ENCODE measurements at regions not wholly inside any gene's neighbourhood (a gene's known extent, or its start where the extent isn't known, plus 50 kb on each side); places are given as distances from the start of the nearest gene placed in this dataset.

DNA sequence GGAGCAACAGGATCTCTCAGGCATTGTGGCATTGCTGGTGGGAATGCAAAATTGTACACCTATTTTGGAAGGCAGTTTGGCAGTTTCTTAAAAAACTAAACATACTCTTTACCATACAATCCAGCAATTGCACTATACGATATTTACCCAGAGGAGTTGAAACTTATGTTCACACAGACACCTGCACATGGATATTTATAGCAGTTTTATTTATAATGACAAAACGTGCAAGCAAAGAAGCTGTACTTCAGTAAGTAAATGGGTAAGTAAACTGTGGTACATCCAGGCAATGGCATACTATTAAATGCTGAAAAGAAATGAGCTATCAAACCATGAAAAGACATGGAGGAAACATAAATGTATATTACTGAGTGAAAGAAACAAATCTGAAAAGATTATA, 71.6 kb upstream of the UBAC2 start:
- no peaks in the 10 kb centered on the region for H3K9me3 ChIP-seq (ENCODE audit: control insufficient read depth, low read length)
- no peak overlapping the region for H3K9ac ChIP-seq (ENCODE audit: low read length)
- H3K4me1 ChIP-seq (ENCODE audit: control insufficient read depth, insufficient read depth, low read length) = peaks cover 20% of the 10 kb centered on the region

DNA sequence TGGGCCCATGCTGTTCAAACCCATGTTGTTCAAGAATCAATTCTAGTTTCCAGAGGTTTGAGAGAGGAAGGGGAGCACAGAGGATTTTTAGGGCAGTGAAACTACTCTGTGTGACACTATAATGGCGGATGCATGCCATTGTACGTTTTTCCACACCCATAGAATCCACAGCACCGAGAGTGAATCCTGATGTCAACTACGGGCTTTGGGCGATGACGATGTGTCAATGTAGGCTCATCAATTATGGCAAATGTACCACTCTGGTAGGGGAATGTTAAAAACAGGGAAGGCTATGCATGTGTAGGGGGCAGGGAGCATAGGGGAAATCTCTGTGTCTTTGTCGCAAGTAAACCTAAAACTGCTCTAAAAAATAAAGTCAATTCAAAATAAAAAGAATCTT, 70.7 kb upstream of the UBAC2 start:
- H3K27me3 ChIP-seq (replicated peaks; ENCODE audit: control insufficient read depth, insufficient read depth, low read length) = peaks cover 13% of the 10 kb centered on the region
- H3K4me3 ChIP-seq (ENCODE audit: low read length) = no peak overlapping the region
- no peaks in the 10 kb centered on the region for H3K36me3 ChIP-seq (ENCODE audit: control insufficient read depth, insufficient read depth, low read length, severe bottlenecking)
- H3K9me3 ChIP-seq (ENCODE audit: control insufficient read depth, low read length) = no peaks in the 10 kb centered on the region
- H3K4me1 ChIP-seq (ENCODE audit: control insufficient read depth, insufficient read depth, low read length) = peaks cover 12% of the 10 kb centered on the region
- DNase-seq (ENCODE audit: low read depth) = no peak
- no peak overlapping the region for H3K9ac ChIP-seq (ENCODE audit: low read length)

More for the DNA sequence above, 71.6 kb upstream of the UBAC2 start:
- DNase-seq (ENCODE audit: low read depth) = no peak
- Histone ChIP-seq H3K27me3 (replicated peaks; ENCODE audit: control insufficient read depth, insufficient read depth, low read length) (peaks cover 10% of the 10 kb centered on the region), H3K4me3 (ENCODE audit: low read length) (no peak overlapping the region), H3K36me3 (ENCODE audit: control insufficient read depth, insufficient read depth, low read length, severe bottlenecking) (no peaks in the 10 kb centered on the region)

DNA sequence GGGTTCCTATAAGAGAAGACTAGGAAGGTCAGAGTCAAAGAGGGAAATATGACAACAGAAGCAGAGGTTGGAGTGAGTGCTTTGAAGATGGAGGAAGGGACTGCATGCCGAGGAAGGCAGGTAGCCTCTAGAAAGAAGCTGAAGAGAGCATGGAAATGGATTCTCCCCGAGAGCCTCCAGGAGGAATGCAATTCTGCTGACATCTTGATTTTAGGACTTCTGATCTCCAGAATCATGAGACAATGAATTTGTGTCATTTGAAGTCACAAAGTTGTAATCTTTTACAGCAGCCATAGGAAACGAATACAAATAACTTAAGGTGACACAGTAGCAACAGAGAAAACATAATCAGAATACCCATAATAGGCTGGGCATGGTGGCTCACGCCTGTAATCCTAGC, 69.2 kb upstream of the UBAC2 start:
- Histone ChIP-seq H3K9ac (ENCODE audit: low read length) (no peak overlapping the region), H3K4me1 (ENCODE audit: control insufficient read depth, insufficient read depth, low read length) (peaks cover 6% of the 10 kb centered on the region), H3K36me3 (ENCODE audit: control insufficient read depth, insufficient read depth, low read length, severe bottlenecking) (no peaks in the 10 kb centered on the region), H3K27me3 (replicated peaks; ENCODE audit: control insufficient read depth, insufficient read depth, low read length) (peaks cover 24% of the 10 kb centered on the region), H3K9me3 (ENCODE audit: control insufficient read depth, low read length) (no peaks in the 10 kb centered on the region), H3K4me3 (ENCODE audit: low read length) (no peak overlapping the region)
- no peak for DNase-seq (ENCODE audit: low read depth)

DNA sequence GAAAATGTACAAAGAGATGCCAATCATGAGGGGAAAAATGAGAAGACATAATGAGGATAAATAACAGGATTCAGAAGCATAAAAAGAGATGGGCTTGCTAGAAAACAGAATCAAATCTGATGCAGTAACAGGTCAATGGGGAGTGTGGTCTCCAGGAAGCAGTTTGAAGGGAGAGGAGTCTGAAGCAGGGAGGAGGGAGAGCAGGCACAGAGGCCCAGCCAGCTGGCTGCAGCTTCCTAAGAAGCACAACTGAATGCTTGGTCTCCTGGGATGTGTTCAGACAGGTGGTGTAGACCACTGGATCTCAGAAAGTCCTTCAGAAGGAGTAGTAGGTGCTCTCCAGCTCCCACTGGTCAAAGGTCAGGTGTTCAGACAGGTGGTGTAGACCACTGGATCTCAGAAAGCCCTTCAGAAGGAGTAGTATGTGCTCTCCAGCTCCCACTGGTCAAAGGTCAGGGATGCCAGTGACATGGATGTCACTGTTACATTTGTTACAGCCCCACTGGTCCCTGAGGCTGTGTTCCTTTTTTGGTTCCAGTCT, 68.3 kb upstream of the UBAC2 start:
- Histone ChIP-seq H3K4me1 (ENCODE audit: control insufficient read depth, insufficient read depth, low read length) (peaks cover 6% of the 10 kb centered on the region), H3K36me3 (ENCODE audit: control insufficient read depth, insufficient read depth, low read length, severe bottlenecking) (no peaks in the 10 kb centered on the region), H3K4me3 (ENCODE audit: low read length) (no peak overlapping the region), H3K9me3 (ENCODE audit: control insufficient read depth, low read length) (no peaks in the 10 kb centered on the region), H3K27me3 (replicated peaks; ENCODE audit: control insufficient read depth, insufficient read depth, low read length) (peaks cover 33% of the 10 kb centered on the region), H3K9ac (ENCODE audit: low read length) (no peak overlapping the region)
- DNase-seq (ENCODE audit: low read depth) = no peak

DNA sequence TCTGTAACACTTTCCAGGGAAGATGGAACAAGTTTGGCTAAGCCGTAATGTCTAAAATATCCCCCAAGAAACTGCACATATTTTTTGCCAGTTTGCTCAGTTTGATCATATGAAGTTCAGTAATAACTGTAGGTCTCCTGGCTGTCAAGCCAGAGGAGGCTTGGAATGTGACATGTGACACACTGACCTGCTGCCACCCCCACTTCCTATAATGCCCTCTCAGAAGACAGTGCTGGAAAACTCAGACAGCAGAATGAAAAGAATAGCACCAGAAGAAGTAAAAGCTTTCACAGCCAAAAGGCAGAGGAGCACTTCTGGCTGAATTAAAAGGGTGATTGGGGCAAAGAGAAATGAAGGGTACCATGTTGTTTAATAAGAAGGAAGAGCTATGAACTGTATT, 67.4 kb upstream of the UBAC2 start:
- Histone ChIP-seq H3K4me1 (ENCODE audit: control insufficient read depth, insufficient read depth, low read length) (peaks cover 6% of the 10 kb centered on the region), H3K27me3 (replicated peaks; ENCODE audit: control insufficient read depth, insufficient read depth, low read length) (peaks cover 35% of the 10 kb centered on the region), H3K9ac (ENCODE audit: low read length) (no peak overlapping the region), H3K9me3 (ENCODE audit: control insufficient read depth, low read length) (no peaks in the 10 kb centered on the region), H3K4me3 (ENCODE audit: low read length) (no peak overlapping the region), H3K36me3 (ENCODE audit: control insufficient read depth, insufficient read depth, low read length, severe bottlenecking) (no peaks in the 10 kb centered on the region)
- DNase-seq (ENCODE audit: low read depth) = no peak

DNA sequence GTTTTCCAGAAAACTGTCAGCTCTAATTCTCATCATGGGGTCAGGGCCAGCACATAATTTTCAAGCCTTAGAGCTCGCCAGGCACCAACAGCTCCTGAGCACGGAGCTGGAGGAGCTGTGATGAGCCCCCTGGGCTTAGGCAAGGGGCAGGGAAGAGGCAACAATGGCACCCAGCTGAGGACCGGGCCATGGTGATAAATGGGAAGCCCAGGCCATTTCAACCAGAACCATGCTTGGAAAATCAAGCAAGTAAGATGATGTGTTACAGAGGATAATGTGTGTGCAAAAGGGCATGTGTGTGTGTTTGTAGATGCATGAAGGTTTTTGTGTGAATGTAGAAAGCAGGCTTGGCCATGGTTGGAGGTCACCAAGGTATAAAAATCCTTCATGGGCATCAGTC, 66.8 kb upstream of the UBAC2 start:
- Histone ChIP-seq H3K9ac (ENCODE audit: low read length) (no peak overlapping the region), H3K4me3 (ENCODE audit: low read length) (no peak overlapping the region), H3K27me3 (replicated peaks; ENCODE audit: control insufficient read depth, insufficient read depth, low read length) (peaks cover 35% of the 10 kb centered on the region), H3K36me3 (ENCODE audit: control insufficient read depth, insufficient read depth, low read length, severe bottlenecking) (no peaks in the 10 kb centered on the region), H3K9me3 (ENCODE audit: control insufficient read depth, low read length) (no peaks in the 10 kb centered on the region), H3K4me1 (ENCODE audit: control insufficient read depth, insufficient read depth, low read length) (peaks cover 6% of the 10 kb centered on the region)
- DNase-seq (ENCODE audit: low read depth) = no peak

DNA sequence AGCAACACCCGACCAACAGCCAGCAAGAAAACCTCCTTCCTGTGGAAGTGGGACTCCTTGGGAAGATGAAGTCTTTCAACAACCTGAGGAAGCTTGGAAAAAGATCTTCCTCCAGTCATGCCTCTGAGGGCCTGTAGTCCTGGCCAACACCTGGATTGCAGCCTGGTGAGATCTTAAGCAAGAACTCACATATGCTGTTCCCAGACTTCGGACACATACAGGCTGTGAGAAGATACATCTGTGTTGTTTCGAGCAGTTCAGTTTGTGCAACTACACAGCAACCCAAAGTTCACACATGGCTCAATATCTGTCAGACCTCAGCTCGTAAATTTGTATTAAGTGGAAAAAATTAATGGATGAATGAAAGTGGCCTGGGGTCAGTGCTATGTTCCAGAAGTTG, 65.1 kb upstream of the UBAC2 start:
- Histone ChIP-seq H3K27me3 (replicated peaks; ENCODE audit: control insufficient read depth, insufficient read depth, low read length) (peaks cover 31% of the 10 kb centered on the region), H3K4me3 (ENCODE audit: low read length) (no peak overlapping the region), H3K9me3 (ENCODE audit: control insufficient read depth, low read length) (peaks cover under 1% of the 10 kb centered on the region), H3K9ac (ENCODE audit: low read length) (no peak overlapping the region), H3K4me1 (ENCODE audit: control insufficient read depth, insufficient read depth, low read length) (peaks cover 6% of the 10 kb centered on the region), H3K36me3 (ENCODE audit: control insufficient read depth, insufficient read depth, low read length, severe bottlenecking) (no peaks in the 10 kb centered on the region)
- no peak for DNase-seq (ENCODE audit: low read depth)

DNA sequence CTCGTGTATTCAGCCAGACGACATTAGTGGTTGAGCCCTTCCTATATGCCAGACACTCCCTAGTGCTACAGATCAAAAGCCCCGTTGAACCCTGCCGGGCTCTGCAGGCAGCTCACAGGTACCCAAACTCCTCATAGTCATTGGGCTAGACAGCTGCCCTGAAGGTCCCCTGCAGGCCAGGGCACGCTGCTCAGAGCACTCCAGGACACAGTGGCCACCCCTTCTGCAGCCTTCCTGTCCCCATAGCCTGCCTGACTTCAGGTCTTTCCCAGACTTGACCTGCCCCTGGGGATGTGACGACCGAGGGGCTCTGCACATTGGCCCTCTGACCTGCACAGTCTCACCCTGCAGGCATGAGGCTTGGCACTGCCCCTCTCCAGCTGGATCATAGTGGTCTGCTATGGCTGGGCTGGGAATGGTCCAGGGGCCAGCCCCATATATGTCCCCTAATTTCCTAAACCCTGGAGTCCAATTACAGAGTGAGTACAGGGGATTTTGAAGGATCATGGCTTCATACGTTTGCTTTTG, 64.2 kb upstream of the UBAC2 start:
- no peaks in the 10 kb centered on the region for H3K36me3 ChIP-seq (ENCODE audit: control insufficient read depth, insufficient read depth, low read length, severe bottlenecking)
- peaks cover 6% of the 10 kb centered on the region for H3K4me1 ChIP-seq (ENCODE audit: control insufficient read depth, insufficient read depth, low read length)
- no peak overlapping the region for H3K9ac ChIP-seq (ENCODE audit: low read length)
- DNase-seq (ENCODE audit: low read depth) = no peak
- H3K4me3 ChIP-seq (ENCODE audit: low read length) = no peak overlapping the region
- peaks cover 8% of the 10 kb centered on the region for H3K9me3 ChIP-seq (ENCODE audit: control insufficient read depth, low read length)
- H3K27me3 ChIP-seq (replicated peaks; ENCODE audit: control insufficient read depth, insufficient read depth, low read length) = peaks cover 29% of the 10 kb centered on the region

DNA sequence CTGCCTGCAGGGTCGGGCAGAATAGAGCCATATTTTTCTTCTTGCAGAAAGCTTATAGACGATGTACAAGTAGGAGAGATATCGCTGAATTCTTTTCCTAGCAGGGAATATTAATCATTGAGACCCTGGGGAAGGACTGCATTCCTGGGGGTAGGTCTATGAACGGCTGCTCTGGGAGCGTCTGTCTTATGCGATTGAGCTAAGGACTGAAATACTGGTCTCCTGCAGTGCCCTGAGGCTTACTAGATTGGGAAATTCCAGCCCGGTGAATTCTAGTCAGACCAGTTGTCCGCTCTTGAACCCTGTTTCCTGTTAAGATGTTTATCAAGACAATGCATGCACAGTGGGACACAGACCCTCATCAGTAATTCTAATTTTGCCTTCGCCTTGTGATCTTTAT, 59.8 kb upstream of the UBAC2 start:
- no peaks in the 10 kb centered on the region for H3K4me1 ChIP-seq (ENCODE audit: control insufficient read depth, insufficient read depth, low read length)
- peaks cover 20% of the 10 kb centered on the region for H3K27me3 ChIP-seq (replicated peaks; ENCODE audit: control insufficient read depth, insufficient read depth, low read length)
- peaks cover 8% of the 10 kb centered on the region for H3K9me3 ChIP-seq (ENCODE audit: control insufficient read depth, low read length)
- H3K36me3 ChIP-seq (ENCODE audit: control insufficient read depth, insufficient read depth, low read length, severe bottlenecking) = no peaks in the 10 kb centered on the region
- no peak overlapping the region for H3K9ac ChIP-seq (ENCODE audit: low read length)
- DNase-seq (ENCODE audit: low read depth) = no peak
- no peak overlapping the region for H3K4me3 ChIP-seq (ENCODE audit: low read length)

DNA sequence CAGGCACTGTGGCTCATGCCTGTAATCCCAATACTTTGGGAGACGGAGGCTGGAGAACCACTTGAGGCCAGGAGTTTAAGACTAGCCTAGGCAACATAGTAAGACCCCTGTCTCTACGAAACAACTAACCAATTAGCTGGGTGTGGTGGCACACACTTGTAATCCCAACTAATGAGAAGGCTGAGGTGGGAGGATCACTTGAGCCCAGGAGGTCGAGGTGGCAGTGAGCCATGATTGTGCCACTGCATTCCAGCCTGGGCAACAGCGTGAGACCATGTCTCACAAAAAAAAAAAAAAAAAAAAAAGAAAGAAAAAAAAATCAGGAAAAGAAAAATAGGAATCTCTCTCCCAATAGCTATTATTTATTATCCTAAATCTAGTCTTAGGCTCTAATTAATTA, 56.8 kb upstream of the UBAC2 start:
- DNase-seq (ENCODE audit: low read depth) = no peak
- H3K27me3 ChIP-seq (replicated peaks; ENCODE audit: control insufficient read depth, insufficient read depth, low read length) = peaks cover 3% of the 10 kb centered on the region
- H3K9ac ChIP-seq (ENCODE audit: low read length) = no peak overlapping the region
- H3K36me3 ChIP-seq (ENCODE audit: control insufficient read depth, insufficient read depth, low read length, severe bottlenecking) = no peaks in the 10 kb centered on the region
- H3K9me3 ChIP-seq (ENCODE audit: control insufficient read depth, low read length) = peaks cover 8% of the 10 kb centered on the region
- no peaks in the 10 kb centered on the region for H3K4me1 ChIP-seq (ENCODE audit: control insufficient read depth, insufficient read depth, low read length)
- no peak overlapping the region for H3K4me3 ChIP-seq (ENCODE audit: low read length)

DNA sequence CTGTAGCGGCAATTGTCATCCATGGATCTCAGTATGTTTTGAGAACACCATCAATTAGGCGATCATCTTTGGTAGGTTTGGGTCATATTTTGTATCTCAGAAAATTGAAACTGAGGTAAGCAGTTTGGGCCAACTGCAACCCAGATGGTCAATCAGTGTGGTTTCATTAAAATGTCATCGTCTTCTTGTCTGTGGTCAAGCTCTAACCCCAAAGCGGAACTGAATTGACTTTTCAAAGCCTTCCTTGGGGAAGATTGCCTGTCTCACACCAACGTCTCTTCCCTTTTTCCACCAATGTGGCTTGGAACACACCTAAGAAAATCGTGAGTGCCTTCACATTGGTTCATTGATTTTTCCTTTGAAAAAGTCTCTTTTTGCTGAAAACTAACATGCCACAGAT, 56.3 kb upstream of the UBAC2 start:
- no peak for DNase-seq (ENCODE audit: low read depth)
- Histone ChIP-seq H3K4me3 (ENCODE audit: low read length) (no peak overlapping the region), H3K9me3 (ENCODE audit: control insufficient read depth, low read length) (peaks cover 8% of the 10 kb centered on the region), H3K9ac (ENCODE audit: low read length) (no peak overlapping the region), H3K36me3 (ENCODE audit: control insufficient read depth, insufficient read depth, low read length, severe bottlenecking) (no peaks in the 10 kb centered on the region), H3K27me3 (replicated peaks; ENCODE audit: control insufficient read depth, insufficient read depth, low read length) (peaks cover 3% of the 10 kb centered on the region), H3K4me1 (ENCODE audit: control insufficient read depth, insufficient read depth, low read length) (no peaks in the 10 kb centered on the region)

DNA sequence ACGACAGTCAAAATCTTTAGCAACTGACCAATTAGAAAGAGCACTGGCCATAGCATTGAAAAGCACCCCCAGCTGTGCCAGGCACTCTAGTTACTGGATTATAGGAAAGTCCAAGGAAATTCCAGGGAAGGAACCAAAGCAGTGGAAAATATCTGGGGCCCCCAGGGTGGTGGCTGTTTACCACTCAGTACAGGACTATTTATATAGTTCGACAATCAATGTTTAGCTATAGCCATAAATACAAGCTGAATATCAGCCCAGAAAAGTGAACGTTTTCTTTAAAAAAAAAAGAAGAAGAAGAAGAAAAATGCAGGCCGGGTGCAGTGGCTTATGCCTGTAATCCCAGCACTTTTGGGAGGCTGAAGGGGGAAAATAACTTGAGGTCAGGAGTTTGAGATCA, 55.2 kb upstream of the UBAC2 start:
- H3K27me3 ChIP-seq (replicated peaks; ENCODE audit: control insufficient read depth, insufficient read depth, low read length) = peaks cover 3% of the 10 kb centered on the region

More for the DNA sequence above, 55.2 kb upstream of the UBAC2 start:
- H3K36me3 ChIP-seq (ENCODE audit: control insufficient read depth, insufficient read depth, low read length, severe bottlenecking) = no peaks in the 10 kb centered on the region
- H3K9me3 ChIP-seq (ENCODE audit: control insufficient read depth, low read length) = peaks cover 8% of the 10 kb centered on the region
- DNase-seq (ENCODE audit: low read depth) = no peak
- peaks cover 2% of the 10 kb centered on the region for H3K4me1 ChIP-seq (ENCODE audit: control insufficient read depth, insufficient read depth, low read length)
- no peak overlapping the region for H3K9ac ChIP-seq (ENCODE audit: low read length)
- no peak overlapping the region for H3K4me3 ChIP-seq (ENCODE audit: low read length)
